ENCODE measurements at regions not wholly inside any gene's neighbourhood (a gene's known extent, or its start where the extent isn't known, plus 50 kb on each side); places are given as distances from the start of the nearest gene placed in this dataset.
"Not testable (repeated sequence)": the region's sequence is repeated elsewhere in the genome, so short reads cannot be mapped to it uniquely, and the experiment has no call there.

DNA sequence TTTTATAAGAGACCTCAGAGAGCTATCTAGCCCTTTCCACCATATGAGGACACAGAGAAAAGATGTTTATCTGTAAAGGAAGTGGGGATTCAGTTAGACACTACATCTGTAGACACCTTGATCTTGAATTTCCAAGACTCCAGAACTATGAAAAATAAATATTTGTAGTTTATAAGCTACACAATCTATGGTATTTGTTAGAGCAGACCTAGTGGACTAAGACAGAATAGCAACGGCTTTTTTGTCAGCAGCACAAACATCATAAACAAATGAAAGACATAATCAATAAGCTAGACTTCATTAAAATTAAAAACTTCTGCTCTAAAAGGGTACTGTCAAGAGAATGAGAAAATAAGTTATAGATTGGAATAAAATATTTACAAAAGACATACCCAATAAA is 810.1 kb downstream of the FSCB start:
- DNase-seq (ENCODE audit: low spot score): no peak

DNA sequence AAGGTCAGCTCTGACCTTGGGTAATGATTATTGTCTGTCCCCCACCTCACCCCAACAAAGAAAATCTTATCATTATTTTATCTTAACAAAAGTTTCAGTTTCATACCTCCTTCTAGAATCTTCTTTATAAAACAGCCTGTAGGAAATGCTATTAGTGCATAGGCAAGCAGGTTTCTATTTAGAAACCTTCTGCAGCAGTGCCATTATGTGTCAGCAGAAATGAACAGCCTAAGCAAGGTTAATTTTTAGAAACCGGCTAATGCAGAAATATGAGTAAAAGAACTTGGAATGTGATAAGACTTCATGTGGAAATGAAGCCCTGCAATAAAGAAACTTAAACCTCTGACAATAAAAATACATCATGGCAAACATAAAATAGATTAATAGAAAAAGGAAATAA is 814.4 kb downstream of the FSCB start:
- no peak for DNase-seq (ENCODE audit: low spot score)

DNA sequence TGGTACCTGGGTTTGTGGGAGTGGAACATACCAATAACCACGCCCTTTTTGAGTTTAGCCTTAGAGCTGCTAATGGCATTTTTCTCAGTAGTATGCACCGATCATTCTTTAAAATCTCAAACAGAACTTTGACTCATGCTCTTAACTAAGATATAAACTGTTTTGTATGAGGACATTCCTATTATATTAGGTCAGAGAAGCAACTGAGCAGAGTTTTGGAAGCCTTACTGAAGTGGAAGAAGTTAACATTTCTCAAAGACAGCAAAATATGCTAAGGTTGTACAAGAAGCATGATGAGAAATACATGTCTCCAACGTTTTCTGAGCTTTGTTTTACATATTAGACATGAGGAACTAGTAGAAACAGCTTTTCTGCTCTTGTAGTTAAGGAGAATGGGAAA is 819.2 kb downstream of the FSCB start:
- DNase-seq (ENCODE audit: low spot score): no peak

DNA sequence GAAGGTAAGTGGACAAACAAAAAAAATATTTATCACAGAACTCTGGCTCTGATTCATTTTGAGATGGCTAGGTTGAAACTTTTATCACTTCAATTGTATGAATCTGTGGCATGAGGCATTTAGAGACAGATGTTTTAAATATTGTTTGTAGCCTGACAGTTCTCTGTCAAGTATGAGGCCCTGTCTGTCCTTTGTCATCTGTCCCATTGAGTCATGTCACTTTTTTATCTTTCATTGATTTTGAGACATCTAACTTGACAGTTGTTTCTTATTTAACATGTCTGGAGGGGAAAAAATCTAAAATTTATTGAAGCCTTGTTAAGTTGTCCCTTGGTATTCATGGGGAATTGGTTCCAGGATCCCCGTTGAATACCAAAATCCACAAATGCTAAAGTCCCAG is 829.5 kb downstream of the FSCB start:
- DNase-seq (ENCODE audit: low spot score): no peak

DNA sequence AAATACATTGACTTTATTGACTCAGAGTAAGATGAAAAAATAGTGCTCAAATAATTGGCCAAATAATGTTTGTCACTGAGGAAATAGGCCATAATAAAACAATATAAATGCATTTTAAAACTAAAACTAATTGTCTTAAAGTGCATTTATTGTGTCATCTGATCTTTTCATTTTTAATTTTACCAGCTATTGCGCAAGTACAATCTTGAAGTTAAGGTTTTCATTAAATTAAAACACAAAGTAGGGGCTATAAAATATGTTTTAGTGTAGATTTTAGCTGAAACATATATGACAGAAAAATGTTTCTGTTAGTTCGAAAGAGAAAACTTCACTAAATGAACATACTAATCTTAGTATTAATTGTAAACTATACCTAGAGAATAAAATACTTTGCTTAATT is 832.8 kb downstream of the FSCB start:
- no peak for DNase-seq (ENCODE audit: low spot score)

DNA sequence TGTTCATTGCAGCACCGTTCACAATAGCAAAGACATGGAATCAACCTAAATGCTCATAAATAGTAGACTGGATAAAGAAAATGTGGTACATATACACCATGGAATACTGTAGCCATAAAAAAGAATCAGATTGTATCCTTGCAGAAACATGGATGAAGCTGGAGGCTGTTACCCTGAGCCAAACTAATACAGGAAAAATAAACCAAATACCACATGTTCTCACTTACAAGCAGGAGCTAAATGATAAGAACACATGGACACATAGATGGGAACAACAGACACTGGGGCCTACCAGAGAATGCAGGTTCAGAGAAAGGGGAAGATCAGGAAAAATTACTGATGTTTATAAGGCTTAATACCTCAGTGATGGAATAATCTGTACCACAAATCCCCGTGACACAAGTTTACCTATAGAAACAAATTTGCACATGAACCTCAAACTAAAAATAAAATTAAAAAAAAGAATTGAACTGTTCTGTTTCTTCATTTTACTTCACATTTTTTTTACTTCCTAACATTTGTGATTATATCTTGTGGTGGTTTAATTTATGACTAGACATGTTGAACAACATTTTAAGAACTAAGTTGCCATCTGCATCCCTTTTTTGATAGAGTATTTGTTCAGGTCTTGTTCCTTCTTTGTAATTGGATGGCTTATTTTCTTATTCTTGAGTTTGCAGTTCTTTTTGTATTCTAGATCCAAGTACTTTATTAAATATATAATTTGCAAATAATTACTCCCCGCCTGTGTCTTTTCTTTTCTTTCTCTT is 835.2 kb downstream of the FSCB start:
- no peak for DNase-seq (ENCODE audit: low spot score)

DNA sequence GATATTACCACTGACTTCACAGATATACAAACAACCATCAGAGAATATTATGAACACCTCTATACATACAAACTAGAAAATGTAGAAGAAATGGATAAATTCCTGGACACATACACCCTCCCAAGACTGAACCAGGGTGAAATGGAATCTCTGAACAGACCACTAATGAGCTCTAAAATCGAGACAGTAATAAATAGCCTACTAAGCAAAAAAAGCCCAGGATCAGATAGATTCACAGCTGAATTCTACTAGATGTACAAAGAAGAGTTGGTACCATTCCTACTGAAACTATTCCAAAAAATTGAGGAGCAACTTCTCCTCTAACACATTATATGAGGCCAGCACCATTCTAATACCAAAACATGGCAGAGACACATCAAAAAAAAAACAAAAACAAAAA is 837.7 kb downstream of the FSCB start:
- DNase-seq (ENCODE audit: low spot score): no peak

DNA sequence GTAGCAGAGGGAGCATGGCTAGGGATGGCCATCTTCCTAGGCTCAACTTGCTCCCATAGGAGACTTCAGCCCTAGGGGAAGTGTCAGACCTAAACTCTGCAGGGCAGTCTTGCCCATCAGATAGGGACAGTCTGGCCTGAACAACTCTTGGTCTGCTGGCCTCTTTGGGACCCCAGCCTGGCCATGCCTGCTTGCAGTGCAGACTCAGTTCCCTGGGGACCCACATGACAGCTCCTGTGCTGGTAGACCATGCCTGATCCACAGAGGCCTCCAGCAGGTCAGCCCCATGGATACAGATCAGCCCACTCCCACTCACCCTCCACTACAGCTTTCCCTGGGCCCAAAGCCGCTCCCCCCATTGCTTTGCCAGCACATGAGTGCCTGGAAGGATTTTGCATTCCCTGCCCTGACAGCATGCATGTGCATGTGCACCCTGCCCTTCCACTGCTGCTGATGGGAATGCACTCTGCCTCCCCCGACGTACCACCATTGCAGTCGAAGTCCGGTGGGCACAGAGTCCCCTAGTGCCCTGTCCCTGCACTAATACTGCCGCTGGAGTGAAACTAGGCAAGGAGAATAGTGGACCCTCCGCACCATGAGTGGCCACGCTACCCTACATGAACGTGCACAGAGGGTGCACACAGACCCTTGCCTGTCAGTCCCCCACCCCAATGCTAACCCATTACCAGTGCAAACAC is 841.4 kb downstream of the FSCB start:
- no peak for DNase-seq (ENCODE audit: low spot score)

DNA sequence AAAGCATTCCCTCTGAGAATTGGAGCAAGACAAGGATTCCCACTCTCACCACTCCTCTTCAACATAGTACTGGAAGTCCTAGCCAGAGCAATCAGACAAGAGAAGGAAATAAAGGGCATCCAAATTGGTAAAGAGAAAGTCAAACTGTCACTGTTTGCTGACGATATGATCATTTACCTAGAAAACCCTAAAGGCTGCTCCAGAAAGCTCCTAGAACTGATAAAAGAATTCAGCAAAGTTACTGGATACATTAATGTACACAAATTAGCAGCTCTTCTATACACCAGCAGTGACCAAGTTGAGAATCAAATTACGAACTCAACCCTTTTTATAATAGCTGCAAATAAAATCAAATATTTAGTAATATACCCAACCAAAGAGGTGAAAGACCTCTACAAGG is 851.9 kb downstream of the FSCB start:
- DNase-seq (ENCODE audit: low spot score): not testable (repeated sequence)

DNA sequence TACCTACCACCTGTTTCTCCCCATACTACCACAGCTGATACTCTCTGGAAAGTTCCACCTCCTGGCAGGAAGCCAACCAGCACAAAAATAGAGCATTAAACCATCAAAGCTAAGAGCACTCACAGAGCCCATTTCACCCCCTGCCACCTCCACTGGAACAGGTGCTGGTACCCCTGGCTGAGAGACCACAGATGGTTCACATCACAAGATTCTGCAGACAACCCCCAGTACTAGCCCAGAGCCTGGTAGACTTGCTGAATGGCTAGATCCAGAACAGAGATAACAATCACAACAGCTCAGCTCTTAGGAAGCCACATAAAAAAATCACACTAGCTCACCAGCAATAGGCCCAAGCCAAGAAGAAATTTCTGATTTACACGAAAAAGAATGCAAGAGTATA is 855.2 kb downstream of the FSCB start:
- DNase-seq (ENCODE audit: low spot score): no peak

DNA sequence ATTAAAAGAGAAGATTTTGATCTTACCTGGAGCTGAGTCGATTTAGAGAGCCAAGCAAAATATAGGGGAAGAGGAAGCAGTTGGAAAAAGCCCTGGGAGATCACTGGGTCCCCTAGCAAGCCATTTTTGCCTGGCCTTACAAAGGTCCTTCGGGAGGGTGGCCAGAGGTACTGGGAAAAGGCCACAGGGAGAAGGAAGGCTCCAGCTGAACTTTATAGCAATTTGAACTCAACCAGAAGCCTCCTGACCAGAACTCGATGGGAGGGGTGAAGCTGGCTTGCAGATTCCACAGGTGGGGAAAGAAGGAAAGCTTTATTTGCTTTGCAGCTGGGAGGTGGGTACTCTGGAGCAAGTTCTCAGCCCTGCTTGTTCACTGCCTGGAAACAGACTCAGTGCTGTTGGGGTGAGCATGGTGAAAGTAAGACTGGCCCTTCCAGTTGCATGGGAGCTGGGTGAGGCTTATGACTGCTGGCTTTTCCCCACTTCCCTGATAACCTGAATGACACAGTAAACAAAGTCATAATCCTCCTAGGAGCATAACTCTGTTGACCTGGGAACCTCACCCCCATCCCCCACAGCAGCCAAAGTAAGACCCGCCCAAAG is 855.8 kb downstream of the FSCB start:
- DNase-seq (ENCODE audit: low spot score): no peak

DNA sequence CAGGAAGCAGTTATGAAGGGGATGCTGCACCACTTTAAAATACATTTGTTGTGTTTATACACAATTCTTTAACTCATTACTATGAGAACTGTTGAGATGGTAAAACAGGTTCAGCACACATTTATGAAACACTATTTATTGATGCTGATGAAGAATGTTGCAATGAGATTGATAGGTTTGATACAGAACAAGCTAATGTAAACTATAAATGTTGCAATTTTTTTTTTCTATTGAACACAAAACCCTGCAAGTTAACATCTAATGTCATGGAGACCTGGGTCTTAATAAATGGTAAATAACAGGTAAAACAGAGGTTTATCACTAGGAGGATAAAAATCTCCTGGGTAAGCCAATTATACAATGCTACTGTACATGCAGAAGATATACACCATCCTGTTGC is 857.6 kb downstream of the FSCB start:
- no peak for DNase-seq (ENCODE audit: low spot score)

DNA sequence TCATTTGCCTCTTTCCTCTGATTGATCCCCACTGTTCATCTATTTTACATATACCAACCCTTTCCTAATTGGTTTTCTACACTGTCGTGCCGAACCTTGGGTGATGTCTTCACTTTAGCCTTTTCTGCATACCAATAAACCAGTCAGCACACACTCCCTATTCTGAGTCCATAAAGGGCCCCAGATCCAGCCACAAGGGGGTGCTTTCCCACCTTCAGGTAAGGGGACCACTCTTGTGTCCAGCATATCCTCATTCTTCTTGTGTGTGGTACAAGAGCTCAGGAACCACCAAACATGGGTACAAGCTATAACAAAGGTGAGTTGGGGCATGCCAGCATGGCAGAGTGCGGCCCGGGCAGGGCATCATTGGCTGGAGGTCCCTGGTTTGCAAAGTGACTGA is 859.8 kb downstream of the FSCB start:
- DNase-seq (ENCODE audit: low spot score): no peak

DNA sequence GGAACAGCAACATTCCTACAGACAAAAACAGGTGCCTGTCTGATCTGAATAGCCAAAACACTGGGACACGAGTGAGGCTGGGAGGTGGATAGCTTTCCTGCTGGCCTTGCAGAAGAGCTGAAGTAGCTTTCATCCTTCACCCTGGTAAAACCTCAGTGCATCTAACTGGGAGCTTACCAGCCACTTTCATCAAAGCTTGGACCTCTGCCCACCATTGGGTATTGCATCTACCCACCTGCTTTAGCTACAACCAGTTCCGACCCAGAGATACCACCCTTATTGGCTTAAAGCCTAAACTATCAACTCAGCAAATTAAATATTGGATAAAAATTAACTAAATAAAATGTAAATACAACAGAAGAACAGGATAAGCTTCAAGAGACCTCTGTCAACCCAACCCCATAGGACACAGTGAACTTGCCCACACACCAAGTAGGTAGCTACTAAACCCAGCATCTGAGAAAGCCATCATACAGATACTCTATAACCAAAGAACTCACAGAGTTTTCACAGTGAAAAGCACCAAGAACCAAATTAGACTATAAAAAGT is 866.3 kb downstream of the FSCB start:
- no peak for DNase-seq (ENCODE audit: low spot score)

DNA sequence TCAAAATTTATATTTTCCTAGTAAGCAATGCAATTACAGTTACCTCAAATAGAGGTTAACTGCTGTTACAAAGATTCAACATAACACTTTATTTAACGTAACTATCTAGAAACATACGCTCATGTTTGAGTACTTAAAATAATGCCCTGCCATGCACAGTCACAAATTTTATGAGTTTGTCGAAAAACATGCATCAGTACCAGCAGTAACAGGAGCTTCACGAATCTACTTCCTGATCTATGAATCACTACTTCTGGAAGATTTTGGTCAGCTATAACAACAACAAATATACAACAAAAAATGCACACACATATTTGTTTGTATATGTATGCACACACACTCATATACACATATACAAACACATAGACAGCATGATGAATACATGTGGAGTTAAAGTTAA is 881.8 kb downstream of the FSCB start:
- DNase-seq (ENCODE audit: low spot score): no peak

DNA sequence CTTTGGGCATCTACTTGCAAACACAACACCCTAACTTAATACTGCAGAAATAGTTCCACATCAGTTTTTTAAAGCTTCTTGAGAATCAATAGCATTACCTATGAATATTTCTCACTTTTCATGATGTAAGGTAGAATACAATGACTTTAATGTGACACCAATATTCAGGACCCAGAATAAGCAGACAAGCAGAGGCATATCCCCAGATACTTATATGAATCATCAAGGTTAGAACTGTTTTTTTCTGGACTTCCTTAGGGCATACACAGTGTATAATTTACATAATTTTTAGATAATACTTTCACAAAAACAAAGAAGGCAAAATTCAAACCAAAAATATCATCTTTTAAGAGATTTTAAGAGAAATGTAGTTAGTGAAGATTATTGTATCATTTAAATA is 885.8 kb downstream of the FSCB start:
- no peak for DNase-seq (ENCODE audit: low spot score)

DNA sequence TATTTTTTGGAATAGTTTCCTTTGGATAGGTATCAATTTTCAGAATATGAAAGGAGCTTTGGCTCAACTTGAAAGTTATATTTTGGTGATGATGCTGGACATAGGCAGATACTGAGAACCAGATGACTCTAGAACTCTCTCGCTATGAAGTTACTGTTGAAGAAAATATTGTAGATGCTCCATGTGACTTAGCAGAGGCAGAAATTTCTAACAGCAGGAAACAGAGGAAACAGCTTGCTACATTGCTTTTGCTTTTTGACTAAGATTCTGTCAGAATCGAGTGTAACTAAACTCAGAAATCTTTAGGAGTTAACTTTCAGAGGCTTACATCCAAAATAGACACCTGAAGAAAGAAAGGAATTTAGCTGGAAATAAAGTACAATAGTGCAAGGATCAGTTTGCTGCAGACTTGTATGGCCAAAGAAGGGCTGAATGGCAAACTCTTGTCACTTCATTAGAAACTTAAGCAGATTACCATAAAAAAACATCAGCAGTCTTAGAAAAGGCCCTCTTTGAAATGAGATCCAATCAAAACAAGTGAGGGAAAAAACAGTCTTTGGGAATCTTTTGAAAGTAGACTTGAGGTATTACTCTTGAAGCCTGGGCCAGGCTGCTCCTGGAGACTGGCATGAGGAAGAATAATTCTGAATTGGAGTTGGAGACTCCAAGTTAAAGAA is 911.8 kb downstream of the FSCB start:
- no peak for DNase-seq (ENCODE audit: low spot score)

DNA sequence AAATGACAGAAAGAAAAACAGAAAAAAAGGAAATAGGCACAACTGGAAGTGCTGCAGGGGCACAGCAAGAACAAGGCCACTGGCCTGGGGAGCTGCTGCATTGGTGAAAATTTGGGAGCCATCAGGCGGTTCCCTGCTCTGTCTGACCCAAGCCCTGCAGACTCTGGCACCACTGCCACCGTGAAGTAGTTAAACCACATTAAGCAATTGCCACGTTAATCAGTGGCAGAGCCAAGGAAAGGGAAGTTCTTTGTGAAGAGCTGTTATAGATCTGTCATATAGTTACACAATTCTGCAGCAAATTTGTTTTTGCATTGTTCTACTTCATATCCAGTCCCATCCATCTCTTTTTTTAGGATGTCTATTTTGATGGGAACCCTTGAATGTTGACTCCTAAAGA is 915.3 kb downstream of the FSCB start:
- DNase-seq (ENCODE audit: low spot score): no peak

DNA sequence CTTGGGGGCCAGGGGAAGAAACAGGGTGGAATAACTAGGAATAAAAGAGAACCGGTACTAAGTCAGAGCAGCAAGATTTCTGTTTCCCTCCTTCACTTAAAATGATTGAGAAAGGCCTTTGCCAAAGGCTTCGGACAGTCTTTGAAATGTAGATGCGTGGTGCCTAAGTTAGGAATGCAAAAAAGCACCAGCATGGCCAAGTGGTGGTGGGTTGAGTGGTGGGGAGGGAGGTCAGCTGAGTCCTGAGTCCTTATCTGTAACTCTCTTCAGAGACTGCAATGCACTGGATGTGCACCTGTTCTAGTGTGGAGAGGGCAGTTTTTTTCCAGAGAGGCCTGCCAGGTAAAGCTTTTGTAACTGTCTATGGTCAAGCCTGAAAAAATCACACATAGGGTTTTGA is 919.9 kb downstream of the FSCB start:
- DNase-seq (ENCODE audit: low spot score): no peak

DNA sequence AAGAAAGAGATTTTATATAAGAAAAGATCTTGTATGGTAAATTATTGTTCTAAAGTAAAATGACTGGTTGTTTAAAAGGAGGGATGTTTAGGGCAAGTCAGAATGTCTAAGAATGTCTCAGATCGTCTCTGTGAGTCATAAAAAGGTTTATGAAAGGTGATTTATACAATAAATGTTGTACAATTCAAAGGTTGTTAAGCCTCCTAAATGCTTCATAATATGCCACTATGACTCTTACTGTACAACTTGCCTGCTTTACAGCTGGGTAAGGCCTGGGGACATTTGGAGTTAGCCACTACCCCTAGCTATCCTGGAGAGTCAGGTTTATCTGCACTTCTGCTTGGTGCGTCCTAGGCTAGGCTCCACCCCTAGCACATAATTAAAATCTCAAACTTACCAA is 927.4 kb downstream of the FSCB start:
- no peak for DNase-seq (ENCODE audit: low spot score)

DNA sequence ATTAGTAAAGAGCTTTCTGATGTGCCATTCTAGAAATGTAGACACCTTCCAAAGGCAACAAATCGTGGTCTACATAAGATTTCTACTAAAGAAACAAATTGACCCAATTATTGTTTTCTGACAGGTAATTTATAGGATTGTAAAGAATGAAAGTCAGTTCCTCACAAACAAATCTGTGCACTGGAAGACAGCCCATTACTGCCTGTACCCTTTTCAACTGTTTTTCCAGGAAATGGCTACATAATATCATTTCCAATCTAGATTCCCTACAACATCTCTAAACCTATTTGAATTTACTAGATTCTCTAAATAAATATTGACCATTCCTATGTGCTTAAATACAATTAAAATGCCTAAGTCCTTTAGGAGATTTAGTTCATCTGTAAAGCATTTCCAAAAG is 939.1 kb downstream of the FSCB start:
- DNase-seq (ENCODE audit: low spot score): no peak

DNA sequence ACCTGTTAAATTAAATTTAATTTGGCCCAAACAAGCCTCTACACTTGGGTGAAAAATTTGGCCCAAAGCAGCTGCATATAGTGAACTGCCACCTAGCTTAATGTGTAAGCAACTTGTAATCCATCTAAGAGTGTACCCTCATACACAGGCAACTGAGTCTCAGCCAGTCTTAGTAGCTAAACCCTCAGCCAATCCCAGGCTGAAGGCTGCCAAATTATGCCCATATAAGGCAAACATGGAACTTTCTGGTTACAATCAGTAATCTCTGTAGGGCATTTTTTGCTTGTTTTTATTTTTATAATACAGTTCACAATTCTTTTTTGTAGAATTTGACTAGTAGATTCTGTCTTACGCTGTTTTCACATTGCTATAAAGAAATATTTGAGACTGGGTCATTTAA is 958.7 kb downstream of the FSCB start:
- no peak for DNase-seq (ENCODE audit: low spot score)

DNA sequence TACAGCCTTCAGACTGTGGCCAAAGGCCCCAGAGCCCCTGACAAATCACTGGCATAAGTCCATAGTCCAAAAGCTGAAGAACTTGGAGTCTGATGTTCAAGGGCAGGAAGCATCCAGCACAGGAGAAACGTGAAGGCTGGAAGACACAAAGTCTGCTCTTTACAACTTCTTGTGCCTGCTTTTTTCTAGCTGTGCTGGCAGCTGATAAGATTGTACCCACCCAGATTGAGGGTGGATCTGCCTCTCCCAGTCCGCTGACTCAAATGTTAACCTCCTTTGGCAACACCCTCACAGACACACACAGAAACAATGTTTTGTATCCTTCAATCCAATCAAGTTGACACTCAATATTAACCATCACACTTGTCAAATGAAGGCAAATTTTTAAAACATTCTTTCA is 959.5 kb downstream of the FSCB start:
- not testable (repeated sequence) for DNase-seq (ENCODE audit: low spot score)
